ENCODE measurements at regions not wholly inside any gene's neighbourhood (a gene's known extent, or its start where the extent isn't known, plus 50 kb on each side); places are given as distances from the start of the nearest gene placed in this dataset.
"Not testable (repeated sequence)": the region's sequence is repeated elsewhere in the genome, so short reads cannot be mapped to it uniquely, and the experiment has no call there.

DNA sequence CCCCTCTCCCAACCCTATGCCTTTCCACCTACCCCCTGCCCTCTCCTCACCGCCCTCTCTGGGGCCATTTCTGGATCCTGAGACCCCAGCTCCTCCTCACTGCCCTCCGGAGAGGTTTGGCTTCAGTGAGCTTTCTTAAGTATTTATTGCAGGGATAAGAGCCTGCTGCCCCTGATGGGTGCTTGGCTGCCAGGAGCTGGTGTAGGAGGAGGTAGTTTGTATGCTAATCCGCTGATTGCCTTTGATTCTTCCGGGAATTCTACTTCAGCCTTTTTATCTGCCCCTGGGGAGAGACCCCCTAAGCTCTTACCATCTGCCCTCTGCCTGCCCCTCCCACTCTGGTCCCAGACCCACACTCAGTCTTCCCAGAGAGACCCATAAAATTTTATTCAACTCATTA, 263.5 kb upstream of the PODXL start:
- DNase-seq (ENCODE audit: low read depth) = no peak
- TF ChIP-seq, protein P1, sequence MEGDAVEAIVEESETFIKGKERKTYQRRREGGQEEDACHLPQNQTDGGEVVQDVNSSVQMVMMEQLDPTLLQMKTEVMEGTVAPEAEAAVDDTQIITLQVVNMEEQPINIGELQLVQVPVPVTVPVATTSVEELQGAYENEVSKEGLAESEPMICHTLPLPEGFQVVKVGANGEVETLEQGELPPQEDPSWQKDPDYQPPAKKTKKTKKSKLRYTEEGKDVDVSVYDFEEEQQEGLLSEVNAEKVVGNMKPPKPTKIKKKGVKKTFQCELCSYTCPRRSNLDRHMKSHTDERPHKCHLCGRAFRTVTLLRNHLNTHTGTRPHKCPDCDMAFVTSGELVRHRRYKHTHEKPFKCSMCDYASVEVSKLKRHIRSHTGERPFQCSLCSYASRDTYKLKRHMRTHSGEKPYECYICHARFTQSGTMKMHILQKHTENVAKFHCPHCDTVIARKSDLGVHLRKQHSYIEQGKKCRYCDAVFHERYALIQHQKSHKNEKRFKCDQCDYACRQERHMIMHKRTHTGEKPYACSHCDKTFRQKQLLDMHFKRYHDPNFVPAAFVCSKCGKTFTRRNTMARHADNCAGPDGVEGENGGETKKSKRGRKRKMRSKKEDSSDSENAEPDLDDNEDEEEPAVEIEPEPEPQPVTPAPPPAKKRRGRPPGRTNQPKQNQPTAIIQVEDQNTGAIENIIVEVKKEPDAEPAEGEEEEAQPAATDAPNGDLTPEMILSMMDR (conservative IDR thresholded peaks at IDR 0.05; ENCODE audit: low read depth, low read length) = no peak
- no peak overlapping the region for H3K4me3 ChIP-seq (ENCODE audit: low read length)

DNA sequence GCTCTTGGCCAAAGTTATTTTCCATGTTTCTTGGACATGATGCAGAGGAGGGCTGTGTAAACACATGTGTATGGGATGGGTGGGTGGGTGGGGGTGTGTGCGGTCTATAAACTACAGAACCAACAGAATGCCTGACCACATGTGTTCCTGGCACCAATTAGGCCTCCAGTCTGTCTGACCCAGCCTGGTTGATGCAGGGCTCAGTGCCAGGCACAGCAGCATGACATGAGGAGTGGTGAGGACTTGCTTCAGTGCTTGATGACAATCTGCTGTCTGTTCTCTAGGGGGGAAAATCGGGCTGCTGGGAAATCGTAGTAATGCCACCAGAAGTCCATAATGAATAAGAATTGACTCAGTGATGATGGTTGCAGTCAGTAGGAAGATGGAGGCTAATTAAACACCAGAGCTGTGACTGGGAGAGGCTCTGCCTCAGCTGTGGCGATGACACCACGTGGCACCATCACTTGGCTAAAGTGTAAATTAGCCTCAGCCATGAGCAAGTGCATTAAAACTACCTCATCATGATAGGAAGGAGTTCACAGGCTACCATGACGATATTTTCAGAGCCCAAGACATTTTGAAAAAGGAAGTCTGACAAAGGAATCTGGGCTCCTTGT, 260.1 kb upstream of the PODXL start:
- H3K4me3 ChIP-seq (ENCODE audit: low read length) = no peak overlapping the region
- DNase-seq (ENCODE audit: low read depth) = no peak
- TF ChIP-seq, protein P1 (conservative IDR thresholded peaks at IDR 0.05; ENCODE audit: low read depth, low read length) = no peak

DNA sequence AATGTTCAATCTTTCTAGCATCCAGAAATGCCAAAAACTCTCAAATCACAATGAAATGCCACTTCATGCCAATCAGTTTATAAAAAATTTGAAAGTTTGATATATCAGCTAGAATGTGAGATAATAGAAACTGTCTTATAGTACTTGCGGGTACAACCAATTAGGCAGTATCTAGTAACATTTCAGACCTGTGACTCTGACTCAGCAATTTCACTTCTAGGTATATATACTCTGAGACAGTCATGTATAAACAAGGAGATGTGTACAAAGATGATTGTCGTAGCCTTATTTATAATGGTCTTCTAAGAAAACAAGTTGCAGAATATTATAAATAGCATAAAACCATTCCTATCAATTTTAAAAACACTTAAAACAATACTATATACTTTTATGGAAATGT, 252.3 kb upstream of the PODXL start:
- no peak for DNase-seq (ENCODE audit: low read depth)
- TF ChIP-seq, protein P1 (conservative IDR thresholded peaks at IDR 0.05; ENCODE audit: low read depth, low read length) = no peak
- H3K4me3 ChIP-seq (ENCODE audit: low read length) = no peak overlapping the region

DNA sequence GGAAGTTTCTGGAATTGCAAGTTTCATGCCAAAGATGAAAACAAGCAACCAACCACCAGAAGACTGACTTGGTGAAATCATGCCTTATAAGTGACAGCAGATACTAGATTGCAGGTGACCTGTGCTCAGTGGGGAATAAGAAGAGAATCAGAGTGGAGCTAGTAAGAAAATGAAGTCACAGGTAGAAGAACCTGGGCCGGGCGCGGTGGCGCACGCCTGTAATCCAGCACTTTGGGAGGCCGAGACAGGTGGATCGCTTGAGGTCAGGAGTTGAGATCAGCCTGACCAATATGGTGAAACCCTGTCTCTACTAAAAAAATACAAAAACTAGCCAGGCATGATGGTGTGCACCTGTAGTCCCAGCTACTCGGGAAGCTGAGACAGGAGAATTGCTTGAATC, 251.7 kb upstream of the PODXL start:
- not testable (repeated sequence) for H3K4me3 ChIP-seq (ENCODE audit: low read length); DNase-seq (ENCODE audit: low read depth)

DNA sequence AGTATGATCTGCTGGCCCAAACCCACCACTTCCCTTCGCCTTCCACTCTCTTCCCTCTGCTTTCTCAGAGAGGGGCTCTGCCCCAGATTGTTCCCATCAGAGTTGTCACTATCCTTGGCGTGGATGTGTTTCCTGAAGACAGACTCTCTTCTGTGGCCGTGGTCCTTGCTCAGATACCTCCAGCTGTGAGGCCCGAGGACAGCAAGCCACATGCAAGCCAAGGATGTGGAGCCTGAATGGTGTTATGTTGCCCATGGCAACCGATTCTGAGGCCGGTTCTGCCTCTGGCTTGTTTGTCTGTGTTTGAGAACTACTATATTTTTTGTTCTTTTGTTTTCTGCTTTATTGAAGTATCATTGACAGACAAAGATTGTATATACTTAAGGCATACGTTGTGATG, 247.4 kb upstream of the PODXL start:
- H3K4me3 ChIP-seq (ENCODE audit: low read length) = no peak overlapping the region
- TF ChIP-seq, protein P1 (conservative IDR thresholded peaks at IDR 0.05; ENCODE audit: low read depth, low read length) = no peak

DNA sequence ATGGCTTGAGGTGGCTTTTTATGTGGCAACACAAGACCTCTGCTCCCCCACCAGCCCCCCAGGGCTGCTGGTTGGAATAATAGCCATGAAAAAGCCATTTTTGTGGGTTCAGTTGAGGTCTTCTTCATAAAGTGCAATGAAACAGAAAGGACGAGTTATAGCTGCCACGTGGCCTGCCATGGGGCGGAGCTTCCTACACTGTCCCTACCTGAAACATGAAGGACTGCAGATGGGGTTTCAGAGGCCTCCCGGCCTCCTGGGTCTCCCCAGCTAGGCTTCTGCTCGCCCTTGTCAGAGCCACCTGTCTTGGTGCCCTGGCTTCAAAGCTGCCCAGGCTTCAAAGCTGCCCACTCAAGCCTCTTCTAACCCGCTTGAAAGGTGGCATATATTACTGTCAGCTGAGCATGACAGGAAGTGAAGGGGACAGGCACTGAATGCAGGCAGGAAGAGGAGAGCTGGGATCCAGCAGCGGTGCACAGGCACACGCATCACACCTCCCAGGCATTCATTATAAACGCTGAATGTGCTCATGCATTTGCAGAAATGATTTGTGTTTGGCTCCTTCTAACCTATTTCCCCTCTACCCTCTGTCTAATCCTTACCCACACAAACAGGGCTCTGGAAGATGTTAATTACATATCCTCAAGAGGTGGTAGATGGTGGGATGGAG, 245.9 kb upstream of the PODXL start:
- no peak for DNase-seq (ENCODE audit: low read depth)
- H3K4me3 ChIP-seq (ENCODE audit: low read length) = no peak overlapping the region
- TF ChIP-seq, protein P1 (conservative IDR thresholded peaks at IDR 0.05; ENCODE audit: low read depth, low read length) = no peak

More for the DNA sequence above, 247.4 kb upstream of the PODXL start:
- DNase-seq (ENCODE audit: low read depth) = no peak

DNA sequence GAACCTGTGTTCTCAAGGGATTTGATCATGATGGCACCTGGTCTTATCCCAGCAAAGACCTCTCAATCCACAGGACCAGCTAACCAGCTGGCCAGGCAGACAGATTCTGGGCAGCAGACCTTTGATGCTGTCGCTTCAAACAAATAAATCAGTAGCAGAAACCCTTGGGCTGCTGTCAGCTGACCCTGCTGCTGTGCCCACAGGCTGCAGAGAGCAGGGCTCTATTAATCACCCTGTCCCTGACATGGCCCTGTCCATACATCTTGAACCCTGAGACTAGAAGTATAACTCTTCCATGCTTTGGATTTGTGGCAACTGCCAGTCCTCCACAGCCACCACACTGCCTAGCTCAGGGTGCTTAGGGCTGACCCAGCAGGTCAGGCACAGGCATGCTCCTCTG, 244.1 kb upstream of the PODXL start:
- H3K4me3 ChIP-seq (ENCODE audit: low read length) = no peak overlapping the region
- TF ChIP-seq, protein P1 (conservative IDR thresholded peaks at IDR 0.05; ENCODE audit: low read depth, low read length) = no peak
- DNase-seq (ENCODE audit: low read depth) = no peak

All from retinal pigment epithelial cell (primary cell).